H9 (cell line): ENCODE measurements at regions not wholly inside any gene's neighbourhood (a gene's known extent, or its start where the extent isn't known, plus 50 kb on each side); places are given as distances from the start of the nearest gene placed in this dataset.
"Not testable (repeated sequence)": the region's sequence is repeated elsewhere in the genome, so short reads cannot be mapped to it uniquely, and the experiment has no call there.

Experiments used
- DNase-seq: peaks from one replicate; pipeline ENCODE4 v3.0.0-alpha.2; 2017
- H2AFZ ChIP-seq: one replicate; pipeline ENCODE4 v1.6.1; 2013; ENCODE audit warnings: mild to moderate bottlenecking, low read length, control low read depth, moderate library complexity
- H2AK5ac ChIP-seq: 2 replicates; pipeline ENCODE4 v1.6.1; 2013; ENCODE audit warnings: low read length, control low read depth, mixed read lengths; ENCODE audit not compliant: insufficient read length
- H2BK120ac ChIP-seq: one replicate; pipeline ENCODE4 v1.6.1; 2013; ENCODE audit warnings: low read depth, mild to moderate bottlenecking, low read length, control low read depth, inconsistent platforms; ENCODE audit not compliant: poor library complexity, severe bottlenecking
- H2BK12ac ChIP-seq: 2 replicates; pipeline ENCODE4 v1.6.1; 2013; ENCODE audit warnings: low read length, control low read depth, mixed read lengths, low read depth; ENCODE audit not compliant: insufficient read length
- H2BK15ac ChIP-seq: 2 replicates; pipeline ENCODE4 v1.6.1; 2013; ENCODE audit warnings: low read depth, low read length, control low read depth
- H2BK20ac ChIP-seq: one replicate; pipeline ENCODE4 v1.6.1; 2013; ENCODE audit warnings: low read depth, mild to moderate bottlenecking, low read length, control low read depth, inconsistent platforms; ENCODE audit not compliant: poor library complexity, severe bottlenecking
- H2BK5ac ChIP-seq: 2 replicates; pipeline ENCODE4 v1.6.1; 2013; ENCODE audit warnings: low read length, control low read depth, mixed read lengths; ENCODE audit not compliant: insufficient read length
- H3K14ac ChIP-seq: 2 replicates; pipeline ENCODE4 v1.6.1; 2013; ENCODE audit warnings: low read length, control low read depth; ENCODE audit not compliant: insufficient read depth
- H3K18ac ChIP-seq: 2 replicates; pipeline ENCODE4 v1.6.1; 2013; ENCODE audit warnings: low read depth, mild to moderate bottlenecking, mixed read lengths, low read length, control low read depth; ENCODE audit not compliant: insufficient read length
- H3K23ac ChIP-seq: 2 replicates; pipeline ENCODE4 v1.6.1; 2013; ENCODE audit warnings: low read length, control low read depth, mixed read lengths, low read depth; ENCODE audit not compliant: insufficient read length
- H3K23me2 ChIP-seq: 2 replicates; pipeline ENCODE4 v1.6.1; 2013; ENCODE audit warnings: low read depth, mild to moderate bottlenecking, mixed read lengths, low read length, control low read depth; ENCODE audit not compliant: insufficient read length, poor library complexity, severe bottlenecking
- H3K27ac ChIP-seq: 2 replicates; pipeline ENCODE4 v1.5.1; 2013; ENCODE audit warnings: low read length, control low read depth, mixed read lengths, low read depth; ENCODE audit not compliant: insufficient read length
- H3K27me3 ChIP-seq: 2 replicates; pipeline ENCODE4 v1.6.1; 2013; ENCODE audit warnings: low read length, control low read depth, inconsistent platforms; ENCODE audit not compliant: insufficient read depth
- H3K4ac ChIP-seq: 2 replicates; pipeline ENCODE4 v1.6.1; 2013; ENCODE audit warnings: low read depth, mild to moderate bottlenecking, control low read depth, inconsistent platforms, low read length, moderate library complexity
- H3K4me1 ChIP-seq: 2 replicates; pipeline ENCODE4 v1.6.1; 2013; ENCODE audit warnings: low read length, control low read depth, inconsistent platforms; ENCODE audit not compliant: insufficient read depth
- H3K4me2 ChIP-seq: 2 replicates; pipeline ENCODE4 v1.6.1; 2013; ENCODE audit warnings: low read length, control low read depth, mixed read lengths; ENCODE audit not compliant: insufficient read length, insufficient read depth
- H3K56ac ChIP-seq: 2 replicates; pipeline ENCODE4 v1.6.1; 2013; ENCODE audit warnings: low read depth, mild to moderate bottlenecking, mixed read lengths, low read length, control low read depth; ENCODE audit not compliant: insufficient read length
- H3K79me1 ChIP-seq: 2 replicates; pipeline ENCODE4 v1.6.1; 2013; ENCODE audit warnings: low read depth, mild to moderate bottlenecking, moderate library complexity, low read length, control low read depth, inconsistent platforms; ENCODE audit not compliant: insufficient read depth, poor library complexity, severe bottlenecking
- H3K79me2 ChIP-seq: 2 replicates; pipeline ENCODE4 v1.6.1; 2013; ENCODE audit warnings: low read length, control low read depth, inconsistent platforms; ENCODE audit not compliant: insufficient read depth
- H3K9ac ChIP-seq: 2 replicates; pipeline ENCODE4 v1.6.1; 2013; ENCODE audit warnings: low read length, control low read depth, mixed read lengths; ENCODE audit not compliant: insufficient read length; ENCODE audit errors: extremely low read depth
- H3K9me3 ChIP-seq: one replicate; pipeline ENCODE4 v1.6.1; 2013; ENCODE audit warnings: low read depth, low read length, inconsistent platforms; ENCODE audit not compliant: control insufficient read depth
- H3T11ph ChIP-seq: one replicate; pipeline ENCODE4 v1.6.1; 2013; ENCODE audit warnings: mild to moderate bottlenecking, low read length, control low read depth, inconsistent platforms
- H4K20me1 ChIP-seq: one replicate; pipeline ENCODE4 v1.6.1; 2013; ENCODE audit not compliant: control insufficient read depth, insufficient read length, insufficient read depth
- H4K5ac ChIP-seq: 2 replicates; pipeline ENCODE4 v1.6.1; 2013; ENCODE audit warnings: low read depth, mild to moderate bottlenecking, mixed read lengths, low read length, control low read depth; ENCODE audit not compliant: insufficient read length
- H4K8ac ChIP-seq: replicated peaks from 2 replicates; pipeline ENCODE4 v1.6.1; 2013; ENCODE audit warnings: low read length, control low read depth, mixed read lengths, low read depth; ENCODE audit not compliant: insufficient read length
- H4K91ac ChIP-seq: 2 replicates; pipeline ENCODE4 v1.6.1; 2013; ENCODE audit warnings: low read depth, mild to moderate bottlenecking, moderate library complexity, mixed read lengths, low read length, control low read depth; ENCODE audit not compliant: insufficient read length
- H3K27ac Mint-ChIP-seq, 3 experiments: 2 replicates in 2 of 3; 3 replicates in 1 of 3; pipeline ENCODE4 v1.8.0; 2020 to 2021; ENCODE audit warnings: mixed read lengths in 3 of 3, mild to moderate bottlenecking in 1 of 3, moderate library complexity in 1 of 3
- H3K27me3 Mint-ChIP-seq: 2 replicates; pipeline ENCODE4 v1.8.0; 2021; ENCODE audit warnings: low read depth, mild to moderate bottlenecking, moderate library complexity, mixed read lengths
- H3K36me3 Mint-ChIP-seq, 3 experiments: 2 replicates in 2 of 3; 3 replicates in 1 of 3; pipeline ENCODE4 v1.8.0; 2020 to 2021; ENCODE audit warnings: low read depth in 3 of 3, mixed read lengths in 3 of 3; ENCODE audit not compliant: insufficient read depth in 1 of 3
- H3K4me1 Mint-ChIP-seq, 2 experiments: 2 replicates each; pipeline ENCODE4 v1.8.0; 2020; ENCODE audit warnings: mixed read lengths in 2 of 2
- H3K4me3 Mint-ChIP-seq, 2 experiments: 2 replicates in 1 of 2; 3 replicates in 1 of 2; pipeline ENCODE4 v1.8.0; 2020 to 2021; ENCODE audit warnings: mild to moderate bottlenecking in 2 of 2, mixed read lengths in 2 of 2, moderate library complexity in 1 of 2
- H3K9me3 Mint-ChIP-seq, 2 experiments: 2 replicates in 1 of 2; 3 replicates in 1 of 2; pipeline ENCODE4 v1.8.0; 2020; ENCODE audit warnings: mild to moderate bottlenecking in 2 of 2, mixed read lengths in 2 of 2, moderate library complexity in 1 of 2
- WGBS: extraction: QIAGEN DNeasy Blood & Tissue Kit; methylation state at CpG from one replicate; pipeline ENCODE4 v1.1.7; 2013; ENCODE audit warnings: missing lambda C conversion rate, low lambda C conversion rate, mixed read lengths; ENCODE audit not compliant: insufficient read length; ENCODE audit errors: extremely low coverage; 5-methylcytosine and 5-hydroxymethylcytosine counted together
- TF ChIP-seq, protein P1 (sequence below): fragments of 200-600 bp; sonication (generic); conservative IDR thresholded peaks from 3 replicates; pipeline ENCODE4 v1.8.0; 2021; ENCODE audit warnings: antibody characterized with exemption, mild to moderate bottlenecking

DNA sequence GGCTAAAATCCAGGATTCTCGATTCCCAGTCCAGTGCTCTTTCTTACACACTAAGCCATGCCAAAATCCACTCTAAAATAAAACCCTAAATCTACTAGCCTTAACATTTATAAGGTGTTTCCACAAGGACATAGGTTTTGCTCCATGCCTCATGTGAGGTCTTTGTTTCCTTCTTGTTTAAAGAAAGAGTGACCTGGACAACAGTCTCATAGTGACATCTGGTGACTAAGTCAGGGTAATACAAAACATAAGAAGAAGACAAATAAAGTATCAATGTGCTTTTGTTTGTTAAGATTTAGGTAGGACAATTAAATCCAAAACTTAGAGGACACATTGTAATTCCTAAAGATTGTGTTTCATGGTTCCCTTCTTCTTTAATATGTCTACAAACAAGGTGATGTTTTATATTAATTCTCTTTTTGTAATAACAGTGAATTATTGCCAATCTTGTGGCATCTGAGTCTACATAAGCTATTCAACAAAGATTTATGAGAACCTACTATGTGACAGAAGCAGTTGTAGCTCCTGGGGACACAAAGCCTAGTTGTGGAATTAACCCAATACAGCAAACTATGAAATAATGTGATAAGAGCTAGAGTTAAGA is 93.0 kb upstream of the TRIM77 start:
- H3K14ac ChIP-seq, H2BK120ac ChIP-seq, H3K27me3 ChIP-seq, H3K27me3 Mint-ChIP-seq, H2AK5ac ChIP-seq, H2BK20ac ChIP-seq, H3K4me3 Mint-ChIP-seq, H2BK12ac ChIP-seq, DNase-seq, H3K4ac ChIP-seq, H3K27ac ChIP-seq, H2BK15ac ChIP-seq, H4K5ac ChIP-seq, H4K8ac ChIP-seq, H3K79me1 ChIP-seq, H4K20me1 ChIP-seq, H3K23me2 ChIP-seq, H4K91ac ChIP-seq, H3K9me3 ChIP-seq, H3K23ac ChIP-seq, H3K4me1 ChIP-seq, H3T11ph ChIP-seq, H3K56ac ChIP-seq, H3K18ac ChIP-seq, H3K9me3 Mint-ChIP-seq, H2BK5ac ChIP-seq, H3K79me2 ChIP-seq, H3K9ac ChIP-seq, H3K36me3 Mint-ChIP-seq, H3K4me2 ChIP-seq: not testable (repeated sequence)
- H3K27ac Mint-ChIP-seq: peak overlapping the region in 1 of 3 experiments; percentile 90; a peak in 3 of 7 replicates
- peak overlapping the region; percentile 18 for H2AFZ ChIP-seq
- no CpG with 5 or more reads among the region's 1 CpG for WGBS
- H3K4me1 Mint-ChIP-seq: peaks cover 9 to 11% of the 10 kb centered on the region in 2 experiments
- TF ChIP-seq, protein P1, sequence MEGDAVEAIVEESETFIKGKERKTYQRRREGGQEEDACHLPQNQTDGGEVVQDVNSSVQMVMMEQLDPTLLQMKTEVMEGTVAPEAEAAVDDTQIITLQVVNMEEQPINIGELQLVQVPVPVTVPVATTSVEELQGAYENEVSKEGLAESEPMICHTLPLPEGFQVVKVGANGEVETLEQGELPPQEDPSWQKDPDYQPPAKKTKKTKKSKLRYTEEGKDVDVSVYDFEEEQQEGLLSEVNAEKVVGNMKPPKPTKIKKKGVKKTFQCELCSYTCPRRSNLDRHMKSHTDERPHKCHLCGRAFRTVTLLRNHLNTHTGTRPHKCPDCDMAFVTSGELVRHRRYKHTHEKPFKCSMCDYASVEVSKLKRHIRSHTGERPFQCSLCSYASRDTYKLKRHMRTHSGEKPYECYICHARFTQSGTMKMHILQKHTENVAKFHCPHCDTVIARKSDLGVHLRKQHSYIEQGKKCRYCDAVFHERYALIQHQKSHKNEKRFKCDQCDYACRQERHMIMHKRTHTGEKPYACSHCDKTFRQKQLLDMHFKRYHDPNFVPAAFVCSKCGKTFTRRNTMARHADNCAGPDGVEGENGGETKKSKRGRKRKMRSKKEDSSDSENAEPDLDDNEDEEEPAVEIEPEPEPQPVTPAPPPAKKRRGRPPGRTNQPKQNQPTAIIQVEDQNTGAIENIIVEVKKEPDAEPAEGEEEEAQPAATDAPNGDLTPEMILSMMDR: peak; percentile 72

DNA sequence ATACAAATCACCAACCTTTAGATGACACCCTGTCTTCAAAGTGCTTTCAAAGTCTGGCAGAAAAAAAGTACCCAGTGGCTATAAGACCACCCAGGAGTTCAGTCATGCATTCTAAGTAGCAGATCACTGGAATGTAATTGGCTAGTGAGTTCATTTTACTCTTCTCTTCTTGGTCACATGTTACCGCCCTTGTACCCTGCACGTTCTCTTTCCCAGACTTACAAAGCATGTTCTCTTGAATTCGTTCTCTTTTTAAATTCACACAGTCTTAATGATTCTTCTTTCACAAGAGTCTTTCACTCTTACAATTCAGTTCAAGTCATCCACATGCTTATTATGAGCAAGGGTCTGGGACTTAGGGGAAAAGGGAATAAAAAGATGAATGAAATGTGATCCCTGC is 89.4 kb upstream of the TRIM77 start:
- not testable (repeated sequence) for H3K23ac ChIP-seq, H3K14ac ChIP-seq, H3K9ac ChIP-seq, H3K9me3 ChIP-seq, H3K27ac ChIP-seq, H3K56ac ChIP-seq, H2BK120ac ChIP-seq, H2AFZ ChIP-seq, H3K23me2 ChIP-seq, H2BK15ac ChIP-seq, H3K18ac ChIP-seq, H3K36me3 Mint-ChIP-seq, H3K4me2 ChIP-seq, H2BK20ac ChIP-seq, H3K27me3 Mint-ChIP-seq, H4K20me1 ChIP-seq, H3K79me1 ChIP-seq, H3T11ph ChIP-seq, H2BK5ac ChIP-seq, DNase-seq, H3K4me1 ChIP-seq, H3K9me3 Mint-ChIP-seq, H4K8ac ChIP-seq, H3K27ac Mint-ChIP-seq, H4K91ac ChIP-seq, H3K27me3 ChIP-seq, H2AK5ac ChIP-seq, H3K79me2 ChIP-seq, H3K4me3 Mint-ChIP-seq, H2BK12ac ChIP-seq, H3K4ac ChIP-seq, H4K5ac ChIP-seq
- peaks cover 7 to 11% of the 10 kb centered on the region in 2 experiments for H3K4me1 Mint-ChIP-seq
- no CpG with 5 or more reads among the region's 3 CpGs for WGBS
